Spleen (tissue), 11 donors: ENCODE measurements at regions not wholly inside any gene's neighbourhood (a gene's known extent, or its start where the extent isn't known, plus 50 kb on each side); places are given as distances from the start of the nearest gene placed in this dataset.

Experiments used
- DNase-seq: peaks from one replicate; pipeline ENCODE4 v3.0.0-alpha.2; 2020
- H3K27ac ChIP-seq, 8 donors: fragments of 200-600 bp; sonication (generic) in 7 of 8; 1 replicate in 4 of 8; 2 replicates in 4 of 8; pipeline versions ENCODE4 v1.5.0 to v1.8.0; 2016 to 2021; ENCODE audit warnings: inconsistent platforms in 4 of 8, mild to moderate bottlenecking in 4 of 8, moderate library complexity in 1 of 8
- H3K27me3 ChIP-seq, 7 donors: fragments of 200-600 bp; sonication (generic) in 6 of 7; replicated peaks in 1 of 7; 1 replicate in 4 of 7; 2 replicates in 3 of 7; pipeline versions ENCODE4 v1.5.0 to v1.8.0; 2016 to 2021; ENCODE audit warnings: inconsistent platforms in 3 of 7, mild to moderate bottlenecking in 1 of 7
- H3K36me3 ChIP-seq, 6 donors: fragments of 200-600 bp; sonication (generic) in 5 of 6; 1 replicate in 4 of 6; 2 replicates in 2 of 6; pipeline versions ENCODE4 v1.5.0 to v1.8.0; 2016 to 2021; ENCODE audit warnings: inconsistent platforms in 2 of 6
- H3K4me1 ChIP-seq, 6 donors: fragments of 200-600 bp; sonication (generic) in 5 of 6; 1 replicate in 3 of 6; 2 replicates in 3 of 6; pipeline versions ENCODE4 v1.5.0 to v1.8.0; 2016 to 2021; ENCODE audit warnings: inconsistent platforms in 3 of 6
- H3K4me3 ChIP-seq, 8 donors: fragments of 200-600 bp; sonication (generic) in 7 of 8; 1 replicate in 4 of 8; 2 replicates in 4 of 8; pipeline versions ENCODE4 v1.5.0 to v1.8.0; 2016 to 2021; ENCODE audit warnings: inconsistent platforms in 4 of 8, mild to moderate bottlenecking in 4 of 8, moderate library complexity in 2 of 8
- H3K9me3 ChIP-seq, 8 donors: fragments of 200-600 bp; sonication (generic) in 7 of 8; 1 replicate in 4 of 8; 2 replicates in 4 of 8; pipeline versions ENCODE4 v1.5.0 to v1.8.0; 2016 to 2021; ENCODE audit warnings: inconsistent platforms in 4 of 8
- CTCF ChIP-seq, 11 experiments: fragments of 200-600 bp in 7 of 11; fragments of 450-650 bp in 4 of 11; sonication (generic) in 4 of 11; IDR thresholded peaks in 8 of 11; conservative IDR thresholded peaks in 3 of 11; 1 replicate in 7 of 11; 2 replicates in 4 of 11; pipeline versions ENCODE4 v1.4.0 to v1.8.0; 2016 to 2021; ENCODE audit warnings: antibody characterized with exemption in 11 of 11, inconsistent platforms in 4 of 11, mild to moderate bottlenecking in 1 of 11
- POLR2A ChIP-seq, 3 donors: fragments of 450-650 bp; IDR thresholded peaks; one replicate each; pipeline ENCODE4 v1.5.1; 2017; ENCODE audit warnings: antibody characterized with exemption in 3 of 3, mild to moderate bottlenecking in 1 of 3
- POLR2AphosphoS5 ChIP-seq, 3 donors: sonication (generic); formaldehyde crosslinking; IDR thresholded peaks; one replicate each; pipeline ENCODE4 v1.5.1; 2017; ENCODE audit warnings: antibody characterized with exemption in 3 of 3
- WGBS, 5 donors: extraction: QIAGEN DNeasy Blood & Tissue Kit in 3 of 5; methylation state at CpG; one replicate each; pipeline versions ENCODE4 v1.1.5 to v1.1.7; 2013 to 2018; 5-methylcytosine and 5-hydroxymethylcytosine counted together
- intact Hi-C: fragments of 100-400 bp; cut with DNase I; formaldehyde crosslinking; loops from one replicate; pipeline ENCODE4 v1.15.0; 2023; ENCODE audit warnings: low total_unique reads
- donor health status: healthy with polysubstance abuse.
- donor health status: DM: no; HTN: no; CAD: no; lungs with moderate emphysema.
- donor health status: DM: no; HTN: no; CAD: no.
- donor health status: Bipolar disorder and iron deficiency.
- donor health status: healthy.
- donor health status: DM: no; HTN: no; CAD: no.
- donor health status: DM: yes; HTN: yes; CAD: no.

GRCh38 chr4:186910385-186910784 lies 186.7 kb upstream of the FAT1 start:
- Histone ChIP-seq H3K27ac (no peak overlapping the region), H3K4me1 (no peaks in the 10 kb centered on the region), H3K4me3 (no peak overlapping the region), H3K9me3 (peaks cover 0 to 7% (median 0%) of the 10 kb centered on the region in 8 donors), H3K36me3 (no peaks in the 10 kb centered on the region), H3K27me3 (no peaks in the 10 kb centered on the region)
- intact Hi-C loops: no loop called here
- DNase-seq: no peak
- TF ChIP-seq POLR2AphosphoS5 (IDR thresholded peaks at IDR 0.05) (no peak), CTCF (IDR thresholded peaks at IDR 0.05 in 8 of 11, conservative IDR thresholded peaks at IDR 0.05 in 3 of 11) (no peak), POLR2A (IDR thresholded peaks at IDR 0.05) (no peak)
- 88 to 100% (median 95%) methylated on average over 1 of the region's 1 CpG for WGBS, 5 donors

GRCh38 chr4:186912606-186913005 lies 188.9 kb upstream of the FAT1 start:
- no peak overlapping the region for H3K27ac ChIP-seq
- no peaks in the 10 kb centered on the region for H3K4me1 ChIP-seq
- no peaks in the 10 kb centered on the region for H3K36me3 ChIP-seq
- no peak for DNase-seq
- WGBS, 5 donors: 67 to 78% (median 72%) methylated on average over 9 of the region's 9 CpGs
- TF ChIP-seq POLR2AphosphoS5 (IDR thresholded peaks at IDR 0.05) (no peak), CTCF (IDR thresholded peaks at IDR 0.05 in 8 of 11, conservative IDR thresholded peaks at IDR 0.05 in 3 of 11) (no peak), POLR2A (IDR thresholded peaks at IDR 0.05) (no peak)
- H3K9me3 ChIP-seq: peaks cover 0 to under 1% (median 0%) of the 10 kb centered on the region in 8 donors
- no peak overlapping the region for H3K4me3 ChIP-seq
- no peaks in the 10 kb centered on the region for H3K27me3 ChIP-seq
- intact Hi-C loops: no loop called here

GRCh38 chr4:186915816-186916215 lies 192.2 kb upstream of the FAT1 start:
- WGBS, 5 donors: 86 to 95% (median 91%) methylated on average over 4 of the region's 4 CpGs
- Histone ChIP-seq H3K4me3 (no peak overlapping the region), H3K27me3 (no peaks in the 10 kb centered on the region), H3K9me3 (no peaks in the 10 kb centered on the region), H3K36me3 (no peaks in the 10 kb centered on the region), H3K27ac (no peak overlapping the region), H3K4me1 (no peaks in the 10 kb centered on the region)
- TF ChIP-seq POLR2AphosphoS5 (IDR thresholded peaks at IDR 0.05) (no peak), POLR2A (IDR thresholded peaks at IDR 0.05) (no peak), CTCF (IDR thresholded peaks at IDR 0.05 in 8 of 11, conservative IDR thresholded peaks at IDR 0.05 in 3 of 11) (no peak)
- DNase-seq: no peak
- intact Hi-C loops: no loop called here

GRCh38 chr4:186917136-186917535 lies 193.5 kb upstream of the FAT1 start:
- TF ChIP-seq CTCF (IDR thresholded peaks at IDR 0.05 in 8 of 11, conservative IDR thresholded peaks at IDR 0.05 in 3 of 11): no peak
- TF ChIP-seq POLR2AphosphoS5 (IDR thresholded peaks at IDR 0.05): no peak
- no peak for TF ChIP-seq POLR2A (IDR thresholded peaks at IDR 0.05)
- no peak overlapping the region for H3K4me3 ChIP-seq
- no peaks in the 10 kb centered on the region for H3K27me3 ChIP-seq
- DNase-seq: no peak
- H3K27ac ChIP-seq: no peak overlapping the region
- H3K36me3 ChIP-seq: no peaks in the 10 kb centered on the region
- intact Hi-C loops: no loop called here
- no peaks in the 10 kb centered on the region for H3K4me1 ChIP-seq
- no peaks in the 10 kb centered on the region for H3K9me3 ChIP-seq
